Left lung (tissue), 4 donors: ENCODE measurements at regions not wholly inside any gene's neighbourhood (a gene's known extent, or its start where the extent isn't known, plus 50 kb on each side); places are given as distances from the start of the nearest gene placed in this dataset.

Source experiments
- ATAC-seq: fragments of 200-7000 bp; cut with Tn5 transposase; one replicate; pipeline ENCODE4 v1.9.1; 2020; ENCODE audit warnings: moderate library complexity
- DNase-seq, 4 donors: peaks; one replicate each; pipeline ENCODE4 v3.0.0-alpha.2; 2013 to 2020
- H3K27ac ChIP-seq, 2 donors: fragments of 200-600 bp; sonication (generic) in 1 of 2; one replicate each; pipeline versions ENCODE4 v1.5.0 to v1.8.0; 2020 to 2021
- H3K27me3 ChIP-seq, 2 donors: fragments of 200-600 bp; sonication (generic) in 1 of 2; one replicate each; pipeline versions ENCODE4 v1.5.0 to v1.8.0; 2020 to 2021
- H3K36me3 ChIP-seq, 2 donors: fragments of 200-600 bp; sonication (generic) in 1 of 2; one replicate each; pipeline versions ENCODE4 v1.5.0 to v1.8.0; 2020 to 2021
- H3K4me1 ChIP-seq, 2 donors: fragments of 200-600 bp; one replicate each; pipeline ENCODE4 v1.8.0; 2021
- H3K4me3 ChIP-seq, 2 donors: fragments of 200-600 bp; sonication (generic) in 1 of 2; one replicate each; pipeline versions ENCODE4 v1.5.0 to v1.8.0; 2020 to 2021; ENCODE audit warnings: mild to moderate bottlenecking in 1 of 2
- H3K9me3 ChIP-seq, 2 donors: fragments of 200-600 bp; sonication (generic) in 1 of 2; one replicate each; pipeline versions ENCODE4 v1.5.0 to v1.8.0; 2020 to 2021
- intact Hi-C, 2 donors: fragments of 100-400 bp; cut with DNase I; formaldehyde crosslinking; loops; one replicate each; pipeline versions ENCODE4 v1.11.2 to v1.14.2; 2022
- TF ChIP-seq, protein P1 (sequence below), 2 donors: fragments of 200-600 bp; sonication (generic) in 1 of 2; IDR thresholded peaks; one replicate each; pipeline versions ENCODE4 v1.5.0 to v1.8.0; 2021; ENCODE audit warnings: antibody characterized with exemption in 2 of 2
- donor health status: DM: no; HTN: yes; CAD: no.
- donor health status: DM: no; HTN: no; CAD: no.

DNA sequence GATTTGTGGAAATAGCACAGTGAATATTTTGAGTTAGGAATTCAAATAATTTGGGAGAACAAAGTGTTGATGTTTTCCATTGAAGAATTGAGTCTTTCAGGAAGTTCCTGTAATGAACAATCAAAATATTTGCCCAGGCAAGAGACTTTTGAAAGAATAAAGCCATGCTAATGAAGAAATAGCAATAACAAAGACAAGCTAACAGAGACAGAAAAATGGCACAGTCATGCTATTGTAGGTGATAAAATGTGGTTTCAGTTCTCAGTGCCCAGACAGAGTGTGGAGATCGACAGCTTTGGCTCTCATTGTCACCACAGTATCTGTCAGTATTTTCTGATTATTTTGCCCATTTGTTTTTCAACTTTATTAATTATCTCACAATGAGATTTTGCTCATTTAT, 490.8 kb upstream of the PIK3C3 start:
- TF ChIP-seq, protein P1, sequence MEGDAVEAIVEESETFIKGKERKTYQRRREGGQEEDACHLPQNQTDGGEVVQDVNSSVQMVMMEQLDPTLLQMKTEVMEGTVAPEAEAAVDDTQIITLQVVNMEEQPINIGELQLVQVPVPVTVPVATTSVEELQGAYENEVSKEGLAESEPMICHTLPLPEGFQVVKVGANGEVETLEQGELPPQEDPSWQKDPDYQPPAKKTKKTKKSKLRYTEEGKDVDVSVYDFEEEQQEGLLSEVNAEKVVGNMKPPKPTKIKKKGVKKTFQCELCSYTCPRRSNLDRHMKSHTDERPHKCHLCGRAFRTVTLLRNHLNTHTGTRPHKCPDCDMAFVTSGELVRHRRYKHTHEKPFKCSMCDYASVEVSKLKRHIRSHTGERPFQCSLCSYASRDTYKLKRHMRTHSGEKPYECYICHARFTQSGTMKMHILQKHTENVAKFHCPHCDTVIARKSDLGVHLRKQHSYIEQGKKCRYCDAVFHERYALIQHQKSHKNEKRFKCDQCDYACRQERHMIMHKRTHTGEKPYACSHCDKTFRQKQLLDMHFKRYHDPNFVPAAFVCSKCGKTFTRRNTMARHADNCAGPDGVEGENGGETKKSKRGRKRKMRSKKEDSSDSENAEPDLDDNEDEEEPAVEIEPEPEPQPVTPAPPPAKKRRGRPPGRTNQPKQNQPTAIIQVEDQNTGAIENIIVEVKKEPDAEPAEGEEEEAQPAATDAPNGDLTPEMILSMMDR (IDR thresholded peaks at IDR 0.05), result no peak
- Histone ChIP-seq H3K36me3 (no peaks in the 10 kb centered on the region), H3K4me1 (no peaks in the 10 kb centered on the region), H3K27ac (no peak overlapping the region), H3K4me3 (no peak overlapping the region), H3K9me3 (no peaks in the 10 kb centered on the region), H3K27me3 (no peaks in the 10 kb centered on the region)
- DNase-seq, result no peak
- intact Hi-C loops, result no loop called here
- ATAC-seq, result no peak

DNA sequence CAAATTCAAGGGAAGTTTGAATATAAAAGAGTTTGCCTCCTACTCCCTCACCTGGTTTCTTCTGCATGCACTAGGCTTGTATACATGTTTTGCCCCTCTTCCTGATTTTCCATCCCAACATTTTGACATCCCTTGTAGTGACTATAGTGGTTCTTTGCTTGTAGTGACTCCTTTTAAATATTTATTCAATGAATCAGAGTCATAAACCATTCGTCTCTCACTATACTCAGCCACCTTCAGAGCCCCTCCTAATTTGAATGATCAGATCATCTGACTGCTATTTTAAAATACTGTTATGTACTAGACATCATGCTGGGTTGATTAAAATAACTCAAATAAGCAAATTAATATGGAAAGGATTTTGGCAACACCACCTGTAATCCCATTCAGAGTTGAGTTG, 492.1 kb upstream of the PIK3C3 start:
- DNase-seq (no peak), ATAC-seq (no peak)
- no peaks in the 10 kb centered on the region for H3K36me3 ChIP-seq
- H3K4me3 ChIP-seq, result no peak overlapping the region
- no peak overlapping the region for H3K27ac ChIP-seq
- no peaks in the 10 kb centered on the region for H3K9me3 ChIP-seq
- H3K27me3 ChIP-seq, result no peaks in the 10 kb centered on the region
- H3K4me1 ChIP-seq, result no peaks in the 10 kb centered on the region
- intact Hi-C loops, result no loop called here
- TF ChIP-seq, protein P1 (IDR thresholded peaks at IDR 0.05), result no peak

DNA sequence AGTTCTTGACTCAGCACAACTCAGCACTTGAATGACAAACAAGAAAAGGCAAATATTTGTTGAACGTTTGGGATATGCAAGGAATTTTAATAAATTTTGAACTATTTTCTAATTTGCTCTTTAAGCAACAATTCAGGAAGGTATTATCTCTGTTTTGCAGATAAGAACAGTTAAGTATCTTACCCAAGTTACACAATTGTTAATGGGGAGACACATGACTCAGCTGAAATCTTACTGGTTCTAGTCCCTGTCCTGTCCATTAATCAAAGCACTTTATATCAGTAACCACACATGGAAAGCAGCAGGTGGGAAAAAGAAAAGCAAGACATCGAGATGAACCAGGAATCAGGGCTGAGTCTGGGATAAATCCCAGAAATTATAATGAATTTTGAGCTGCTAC, 493.9 kb upstream of the PIK3C3 start:
- no peaks in the 10 kb centered on the region for H3K9me3 ChIP-seq
- no peak overlapping the region for H3K27ac ChIP-seq
- TF ChIP-seq, protein P1 (IDR thresholded peaks at IDR 0.05), result no peak
- DNase-seq, result no peak
- H3K36me3 ChIP-seq, result no peaks in the 10 kb centered on the region
- no peaks in the 10 kb centered on the region for H3K27me3 ChIP-seq
- no peaks in the 10 kb centered on the region for H3K4me1 ChIP-seq
- ATAC-seq, result no peak
- no peak overlapping the region for H3K4me3 ChIP-seq
- intact Hi-C loops, result no loop called here

DNA sequence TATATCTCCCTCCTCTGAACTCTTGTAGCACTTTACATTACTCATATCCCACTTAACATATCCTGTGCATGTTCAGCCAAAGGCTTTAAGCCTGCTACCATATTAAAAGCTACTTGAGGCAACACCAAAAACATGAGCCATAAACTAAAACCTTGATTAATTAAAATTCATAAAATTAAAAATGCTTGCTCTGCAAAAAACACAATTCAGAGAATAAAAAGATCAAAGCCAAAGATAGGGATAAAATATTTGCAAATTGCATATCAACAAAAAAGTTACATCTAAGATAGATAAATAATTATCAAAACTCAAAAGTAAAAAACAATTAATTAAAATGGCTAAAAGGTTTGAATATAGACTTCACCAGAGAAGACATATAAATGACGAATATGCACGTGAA, 495.4 kb upstream of the PIK3C3 start:
- DNase-seq, result peak in 1 of 4 donors; percentile 5
- intact Hi-C loops, result no loop called here
- H3K27ac ChIP-seq, result no peak overlapping the region
- H3K4me3 ChIP-seq, result no peak overlapping the region
- no peaks in the 10 kb centered on the region for H3K36me3 ChIP-seq
- no peaks in the 10 kb centered on the region for H3K4me1 ChIP-seq
- no peaks in the 10 kb centered on the region for H3K27me3 ChIP-seq
- TF ChIP-seq, protein P1 (IDR thresholded peaks at IDR 0.05), result no peak
- ATAC-seq, result peak; percentile 47
- H3K9me3 ChIP-seq, result no peaks in the 10 kb centered on the region

DNA sequence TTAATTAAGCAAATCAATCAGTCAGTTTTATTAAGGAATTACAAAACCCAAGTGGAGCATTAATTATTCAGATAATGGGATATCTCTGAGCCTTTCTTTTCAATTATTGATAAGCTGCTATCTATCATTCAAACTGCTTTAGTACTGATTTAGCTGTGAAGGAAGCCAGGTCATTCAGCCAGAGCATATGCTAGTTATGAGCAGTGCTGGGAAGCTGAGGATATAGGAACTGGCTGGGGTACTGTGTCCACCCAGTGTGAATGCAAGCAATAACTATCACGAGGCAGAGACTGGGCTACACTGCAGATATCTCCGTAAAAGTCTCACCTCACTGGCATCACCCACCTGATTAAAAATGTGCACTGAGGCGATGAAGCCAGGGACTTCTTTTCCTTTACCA, 496.7 kb upstream of the PIK3C3 start:
- H3K9me3 ChIP-seq, result no peaks in the 10 kb centered on the region
- H3K36me3 ChIP-seq, result no peaks in the 10 kb centered on the region
- no peak overlapping the region for H3K27ac ChIP-seq
- intact Hi-C loops, result no loop called here
- H3K4me1 ChIP-seq, result no peaks in the 10 kb centered on the region
- no peaks in the 10 kb centered on the region for H3K27me3 ChIP-seq
- DNase-seq (no peak), ATAC-seq (no peak)
- TF ChIP-seq, protein P1 (IDR thresholded peaks at IDR 0.05), result no peak
- no peak overlapping the region for H3K4me3 ChIP-seq
